Chondrocyte (in vitro differentiated cells): ENCODE measurements at regions not wholly inside any gene's neighbourhood (a gene's known extent, or its start where the extent isn't known, plus 50 kb on each side); places are given as distances from the start of the nearest gene placed in this dataset.

Experiments used
- DNase-seq: peaks from one replicate; pipeline ENCODE4 v3.0.0; 2021; ENCODE audit warnings: mixed read lengths, low spot score
- H3K27ac Mint-ChIP-seq: one replicate; pipeline ENCODE4 v1.8.0; 2021; ENCODE audit warnings: mild to moderate bottlenecking, moderate library complexity, mixed read lengths; ENCODE audit not compliant: unreplicated experiment
- H3K27me3 Mint-ChIP-seq: 2 replicates; pipeline ENCODE4 v1.8.0; 2021; ENCODE audit warnings: low read depth, mixed read lengths
- H3K36me3 Mint-ChIP-seq: 2 replicates; pipeline ENCODE4 v1.8.0; 2021; ENCODE audit warnings: low read depth, mixed read lengths
- H3K4me1 Mint-ChIP-seq: 2 replicates; pipeline ENCODE4 v1.8.0; 2021; ENCODE audit warnings: low read depth, mild to moderate bottlenecking, mixed read lengths
- H3K4me3 Mint-ChIP-seq: one replicate; pipeline ENCODE4 v1.8.0; 2021; ENCODE audit warnings: mild to moderate bottlenecking, moderate library complexity, mixed read lengths; ENCODE audit not compliant: unreplicated experiment
- H3K9me3 Mint-ChIP-seq: 2 replicates; pipeline ENCODE4 v1.8.0; 2021; ENCODE audit warnings: low read depth, mixed read lengths
- TF ChIP-seq, protein P1 (sequence below): fragments of 200-600 bp; sonication (generic); IDR thresholded peaks from 2 replicates; pipeline ENCODE4 v1.5.0; 2021; ENCODE audit warnings: antibody characterized with exemption, mild to moderate bottlenecking, moderate library complexity

- TF ChIP-seq, protein P1, sequence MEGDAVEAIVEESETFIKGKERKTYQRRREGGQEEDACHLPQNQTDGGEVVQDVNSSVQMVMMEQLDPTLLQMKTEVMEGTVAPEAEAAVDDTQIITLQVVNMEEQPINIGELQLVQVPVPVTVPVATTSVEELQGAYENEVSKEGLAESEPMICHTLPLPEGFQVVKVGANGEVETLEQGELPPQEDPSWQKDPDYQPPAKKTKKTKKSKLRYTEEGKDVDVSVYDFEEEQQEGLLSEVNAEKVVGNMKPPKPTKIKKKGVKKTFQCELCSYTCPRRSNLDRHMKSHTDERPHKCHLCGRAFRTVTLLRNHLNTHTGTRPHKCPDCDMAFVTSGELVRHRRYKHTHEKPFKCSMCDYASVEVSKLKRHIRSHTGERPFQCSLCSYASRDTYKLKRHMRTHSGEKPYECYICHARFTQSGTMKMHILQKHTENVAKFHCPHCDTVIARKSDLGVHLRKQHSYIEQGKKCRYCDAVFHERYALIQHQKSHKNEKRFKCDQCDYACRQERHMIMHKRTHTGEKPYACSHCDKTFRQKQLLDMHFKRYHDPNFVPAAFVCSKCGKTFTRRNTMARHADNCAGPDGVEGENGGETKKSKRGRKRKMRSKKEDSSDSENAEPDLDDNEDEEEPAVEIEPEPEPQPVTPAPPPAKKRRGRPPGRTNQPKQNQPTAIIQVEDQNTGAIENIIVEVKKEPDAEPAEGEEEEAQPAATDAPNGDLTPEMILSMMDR: no peak
- Mint-ChIP-seq H3K36me3 (no peaks in the 10 kb centered on the region), H3K27ac (no peak overlapping the region), H3K27me3 (peaks cover 1% of the 10 kb centered on the region), H3K4me1 (no peaks in the 10 kb centered on the region), H3K4me3 (no peak overlapping the region), H3K9me3 (peaks cover 10% of the 10 kb centered on the region)
- no peak for DNase-seq
These were observed 799.4 kb upstream of the TENM4 start for GRCh38 chr11:80240245-80240644.

DNA sequence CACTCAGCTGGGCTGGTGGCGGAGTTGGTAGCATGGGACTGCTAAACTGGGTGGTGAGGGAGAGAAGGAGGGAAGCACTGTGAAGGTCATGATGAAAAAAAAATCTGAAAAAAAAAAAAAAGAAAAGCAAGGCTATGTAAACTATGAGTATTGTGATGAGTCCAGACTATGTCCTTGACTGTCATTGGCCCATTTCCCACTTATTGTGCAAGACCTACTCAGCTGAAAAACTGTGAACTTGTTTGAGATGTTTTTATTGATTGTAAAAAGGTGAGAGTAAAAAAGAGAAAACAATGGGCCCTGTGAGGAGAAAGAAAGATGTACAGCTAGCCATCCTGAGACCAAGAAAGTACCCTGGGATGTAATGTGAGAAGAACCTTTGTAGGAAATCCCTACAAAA is 798.4 kb upstream of the TENM4 start:
- TF ChIP-seq, protein P1: no peak
- Mint-ChIP-seq H3K36me3 (no peaks in the 10 kb centered on the region), H3K9me3 (peaks cover 19% of the 10 kb centered on the region), H3K27me3 (peaks cover 1% of the 10 kb centered on the region), H3K27ac (no peak overlapping the region), H3K4me3 (no peak overlapping the region), H3K4me1 (no peaks in the 10 kb centered on the region)
- DNase-seq: no peak

DNA sequence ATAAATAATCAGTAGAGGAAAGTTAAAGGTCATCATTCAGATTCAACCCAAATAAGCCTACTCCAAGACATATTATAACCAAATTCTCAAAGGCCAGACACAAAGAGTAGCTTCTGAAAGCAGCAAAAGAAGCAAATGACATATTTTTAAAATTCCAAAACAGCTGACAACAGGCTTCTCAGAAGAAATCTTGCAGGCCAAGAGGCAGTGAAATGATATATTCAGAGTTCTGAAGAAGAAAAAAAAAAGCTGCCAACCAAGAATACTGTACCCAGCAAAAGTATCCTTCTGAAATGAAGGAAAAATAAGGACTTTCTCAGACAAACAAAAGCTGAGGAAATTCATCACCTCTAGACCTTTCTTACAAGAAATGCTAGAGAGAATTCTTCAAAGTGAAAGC is 787.1 kb upstream of the TENM4 start:
- H3K9me3 Mint-ChIP-seq: peaks cover 34% of the 10 kb centered on the region
- H3K4me1 Mint-ChIP-seq: no peaks in the 10 kb centered on the region
- no peaks in the 10 kb centered on the region for H3K27me3 Mint-ChIP-seq

GRCh38 chr11:80214413-80214812 is 773.6 kb upstream of the TENM4 start:
- Mint-ChIP-seq H3K4me1 (no peaks in the 10 kb centered on the region), H3K27me3 (peaks cover 11% of the 10 kb centered on the region), H3K9me3 (peaks cover 13% of the 10 kb centered on the region), H3K4me3 (no peak overlapping the region), H3K27ac (no peak overlapping the region), H3K36me3 (no peaks in the 10 kb centered on the region)
- TF ChIP-seq, protein P1: no peak
- DNase-seq: no peak

More for the DNA sequence above, 787.1 kb upstream of the TENM4 start:
- TF ChIP-seq, protein P1: no peak
- Mint-ChIP-seq H3K27ac (no peak overlapping the region), H3K4me3 (no peak overlapping the region), H3K36me3 (peaks cover 2% of the 10 kb centered on the region)
- no peak for DNase-seq

- peaks cover 8% of the 10 kb centered on the region for H3K27me3 Mint-ChIP-seq
- TF ChIP-seq, protein P1: no peak
- no peak overlapping the region for H3K4me3 Mint-ChIP-seq
- no peaks in the 10 kb centered on the region for H3K4me1 Mint-ChIP-seq
- no peak overlapping the region for H3K27ac Mint-ChIP-seq
- H3K36me3 Mint-ChIP-seq: no peaks in the 10 kb centered on the region
- peaks cover 12% of the 10 kb centered on the region for H3K9me3 Mint-ChIP-seq
- no peak for DNase-seq
These were observed 770.8 kb upstream of the TENM4 start for GRCh38 chr11:80211673-80212072.
